CD4-positive, alpha-beta T cell (primary cell): ENCODE measurements at regions not wholly inside any gene's neighbourhood (a gene's known extent, or its start where the extent isn't known, plus 50 kb on each side); places are given as distances from the start of the nearest gene placed in this dataset.

Source experiments
- ATAC-seq: fragments of 200-7000 bp; cut with Tn5 transposase; one replicate; pipeline ENCODE4 v1.10.0; 2022; ENCODE audit warnings: mild to moderate bottlenecking; ENCODE audit not compliant: poor library complexity
- CTCF ChIA-PET: fragments of 350-600 bp; sonication (Branson Sonifier 250); formaldehyde crosslinking; loops from one replicate; lab custom pipeline; 2021; ENCODE audit warnings: antibody characterized with exemption, inconsistent platforms; lab: Charles Lee
- POLR2A ChIA-PET: fragments of 350-600 bp; sonication (Branson Sonifier 250); formaldehyde crosslinking; loops from one replicate; lab custom pipeline; 2021; ENCODE audit warnings: antibody characterized with exemption, inconsistent platforms; lab: Charles Lee
- DNase-seq, 14 experiments: peaks; one replicate each; pipeline ENCODE4 v3.0.0-alpha.2; 2013 to 2020; ENCODE audit warnings: mixed read lengths in 2 of 14
- H3K27ac ChIP-seq, 2 donors: one replicate each; pipeline versions ENCODE4 v1.5.1 to v1.7.0; 2013; ENCODE audit warnings: low read length in 2 of 2, low read depth in 1 of 2, mild to moderate bottlenecking in 1 of 2
- H3K27me3 ChIP-seq, 2 experiments: 1 replicate in 1 of 2; 2 replicates in 1 of 2; pipeline versions ENCODE4 v1.6.1 to v1.7.0; 2013; ENCODE audit warnings: low read length in 2 of 2, control low read depth in 1 of 2, mild to moderate bottlenecking in 1 of 2, moderate library complexity in 1 of 2; ENCODE audit not compliant: insufficient read depth in 2 of 2, control insufficient read depth in 1 of 2
- H3K36me3 ChIP-seq: one replicate; pipeline ENCODE4 v1.6.1; 2013; ENCODE audit warnings: low read length, control low read depth; ENCODE audit not compliant: insufficient read depth
- H3K4me1 ChIP-seq: one replicate; pipeline ENCODE4 v1.6.1; 2013; ENCODE audit warnings: low read length, control low read depth; ENCODE audit not compliant: insufficient read depth
- H3K4me3 ChIP-seq: one replicate; pipeline ENCODE4 v1.5.1; 2013; ENCODE audit warnings: mild to moderate bottlenecking, low read length, moderate library complexity
- H3K9me3 ChIP-seq, 2 experiments: 1 replicate in 1 of 2; 2 replicates in 1 of 2; pipeline versions ENCODE4 v1.6.1 to v1.7.0; 2013; ENCODE audit warnings: low read length in 2 of 2, mild to moderate bottlenecking in 2 of 2, control low read depth in 1 of 2, moderate library complexity in 1 of 2; ENCODE audit not compliant: control insufficient read depth in 1 of 2, insufficient read depth in 1 of 2
- H3K27ac Mint-ChIP-seq: one replicate; pipeline ENCODE4 v1.8.0; 2020; ENCODE audit warnings: mixed read lengths
- H3K27me3 Mint-ChIP-seq: one replicate; pipeline ENCODE4 v1.8.0; 2021; ENCODE audit warnings: mixed read lengths
- H3K36me3 Mint-ChIP-seq: one replicate; pipeline ENCODE4 v1.8.0; 2021; ENCODE audit warnings: low read depth, mixed read lengths
- H3K4me1 Mint-ChIP-seq: one replicate; pipeline ENCODE4 v1.8.0; 2021; ENCODE audit warnings: low read depth, mixed read lengths
- H3K4me3 Mint-ChIP-seq: one replicate; pipeline ENCODE4 v1.8.0; 2020; ENCODE audit warnings: mild to moderate bottlenecking, mixed read lengths
- H3K9me3 Mint-ChIP-seq: one replicate; pipeline ENCODE4 v1.8.0; 2020; ENCODE audit warnings: mixed read lengths
- CTCF ChIP-seq: fragments of 200-600 bp; IDR thresholded peaks from one replicate; pipeline ENCODE4 v1.8.0; 2022; ENCODE audit warnings: antibody characterized with exemption, mild to moderate bottlenecking
- intact Hi-C, 2 experiments: fragments of 100-400 bp; cut with DNase I in 1 of 2; cut with micrococcal nuclease in 1 of 2; formaldehyde crosslinking; loops; one replicate each; pipeline versions ENCODE4 v1.15.1 to v1.9.0; 2023 to 2025; cut with DNase I, micrococcal nuclease

- Mint-ChIP-seq H3K4me3 (no peak overlapping the region), H3K36me3 (no peaks in the 10 kb centered on the region), H3K27me3 (no peaks in the 10 kb centered on the region), H3K9me3 (no peaks in the 10 kb centered on the region), H3K27ac (no peak overlapping the region), H3K4me1 (no peaks in the 10 kb centered on the region)
- Histone ChIP-seq H3K27me3 (no peaks in the 10 kb centered on the region), H3K9me3 (no peaks in the 10 kb centered on the region), H3K4me3 (no peak overlapping the region), H3K4me1 (no peaks in the 10 kb centered on the region), H3K27ac (no peak overlapping the region), H3K36me3 (no peaks in the 10 kb centered on the region)
- intact Hi-C loops = loop anchor here in 1 of 2 experiments (10.0 kb wide), 1 partner anchor 46 kb away; no protein-coding TSS in a partner anchor
- DNase-seq (no peak), ATAC-seq (no peak)
- no peak for TF ChIP-seq CTCF
- ChIA-PET POLR2A (no interaction called here), CTCF (no interaction called here)
Observed at GRCh38 chr10:3678629-3679227, 106.3 kb downstream of the KLF6 start.

- intact Hi-C loops = loop anchor here in 1 of 2 experiments (10.0 kb wide), 1 partner anchor 48 kb away; no protein-coding TSS in a partner anchor
- ChIA-PET CTCF (no interaction called here), POLR2A (interaction anchor here (1.6 to 1.7 kb wide), 2 partner anchors 10 to 109 kb away, joined by 3 to 4 read pairs; partner anchors contain the start of gene KLF6)
- no peaks in the 10 kb centered on the region for H3K4me1 Mint-ChIP-seq
- H3K4me3 ChIP-seq = no peak overlapping the region
- no peak overlapping the region for H3K27ac ChIP-seq
- no peak for ATAC-seq
- H3K27ac Mint-ChIP-seq = no peak overlapping the region
- no peaks in the 10 kb centered on the region for H3K36me3 ChIP-seq
- no peaks in the 10 kb centered on the region for H3K36me3 Mint-ChIP-seq
- no peaks in the 10 kb centered on the region for H3K27me3 Mint-ChIP-seq
- DNase-seq = no peak
- no peaks in the 10 kb centered on the region for H3K27me3 ChIP-seq
- H3K4me3 Mint-ChIP-seq = no peak overlapping the region
- H3K9me3 Mint-ChIP-seq = no peaks in the 10 kb centered on the region
- TF ChIP-seq CTCF = no peak
- no peaks in the 10 kb centered on the region for H3K4me1 ChIP-seq
- no peaks in the 10 kb centered on the region for H3K9me3 ChIP-seq
Observed at GRCh38 chr10:3676564-3676963, 108.4 kb downstream of the KLF6 start.

GRCh38 chr10:3672220-3672619 is 112.8 kb downstream of the KLF6 start:
- CTCF ChIA-PET = no interaction called here
- Histone ChIP-seq H3K27me3 (no peaks in the 10 kb centered on the region), H3K9me3 (no peaks in the 10 kb centered on the region), H3K27ac (no peak overlapping the region), H3K4me3 (no peak overlapping the region), H3K36me3 (no peaks in the 10 kb centered on the region), H3K4me1 (peaks cover 27% of the 10 kb centered on the region)
- Mint-ChIP-seq H3K4me3 (no peak overlapping the region), H3K27ac (no peak overlapping the region), H3K9me3 (no peaks in the 10 kb centered on the region), H3K27me3 (no peaks in the 10 kb centered on the region), H3K4me1 (peaks cover 33% of the 10 kb centered on the region), H3K36me3 (no peaks in the 10 kb centered on the region)
- DNase-seq (no peak), ATAC-seq (no peak)
- no peak for TF ChIP-seq CTCF
- POLR2A ChIA-PET = no interaction called here
- intact Hi-C loops = loop anchor here (5.0 to 10.0 kb wide), 2 partner anchors 53 to 90 kb away; no protein-coding TSS in a partner anchor
